Mesodermal cell (in vitro differentiated cells): ENCODE measurements at regions not wholly inside any gene's neighbourhood (a gene's known extent, or its start where the extent isn't known, plus 50 kb on each side); places are given as distances from the start of the nearest gene placed in this dataset.
"Not testable (repeated sequence)": the region's sequence is repeated elsewhere in the genome, so short reads cannot be mapped to it uniquely, and the experiment has no call there.

Experiments used
- H3K27ac ChIP-seq: 2 replicates; pipeline ENCODE4 v1.7.0; 2013; ENCODE audit warnings: mild to moderate bottlenecking, low read depth, low read length, moderate library complexity; ENCODE audit not compliant: severe bottlenecking
- H3K36me3 ChIP-seq: 2 replicates; pipeline ENCODE4 v1.7.1; 2013; ENCODE audit warnings: mild to moderate bottlenecking, low read length, moderate library complexity; ENCODE audit not compliant: control insufficient read depth, insufficient read depth
- H3K4me1 ChIP-seq: one replicate; pipeline ENCODE4 v1.7.1; 2013; ENCODE audit warnings: mild to moderate bottlenecking, low read length; ENCODE audit not compliant: insufficient read depth, control insufficient read depth, poor library complexity, severe bottlenecking
- H3K4me3 ChIP-seq: 2 replicates; pipeline ENCODE4 v1.7.0; 2013; ENCODE audit warnings: low read length, control low read depth, mild to moderate bottlenecking; ENCODE audit not compliant: insufficient read depth, poor library complexity, severe bottlenecking; ENCODE audit errors: extremely low read depth
- H3K9me3 ChIP-seq: 2 replicates; pipeline ENCODE4 v1.7.1; 2013; ENCODE audit warnings: mild to moderate bottlenecking, low read length, moderate library complexity; ENCODE audit not compliant: control insufficient read depth
- WGBS, 2 experiments: methylation state at CpG; one replicate each; pipeline ENCODE4 v1.1.5; 2013; ENCODE audit warnings: missing lambda C conversion rate in 2 of 2; ENCODE audit not compliant: insufficient coverage in 2 of 2; 5-methylcytosine and 5-hydroxymethylcytosine counted together

DNA sequence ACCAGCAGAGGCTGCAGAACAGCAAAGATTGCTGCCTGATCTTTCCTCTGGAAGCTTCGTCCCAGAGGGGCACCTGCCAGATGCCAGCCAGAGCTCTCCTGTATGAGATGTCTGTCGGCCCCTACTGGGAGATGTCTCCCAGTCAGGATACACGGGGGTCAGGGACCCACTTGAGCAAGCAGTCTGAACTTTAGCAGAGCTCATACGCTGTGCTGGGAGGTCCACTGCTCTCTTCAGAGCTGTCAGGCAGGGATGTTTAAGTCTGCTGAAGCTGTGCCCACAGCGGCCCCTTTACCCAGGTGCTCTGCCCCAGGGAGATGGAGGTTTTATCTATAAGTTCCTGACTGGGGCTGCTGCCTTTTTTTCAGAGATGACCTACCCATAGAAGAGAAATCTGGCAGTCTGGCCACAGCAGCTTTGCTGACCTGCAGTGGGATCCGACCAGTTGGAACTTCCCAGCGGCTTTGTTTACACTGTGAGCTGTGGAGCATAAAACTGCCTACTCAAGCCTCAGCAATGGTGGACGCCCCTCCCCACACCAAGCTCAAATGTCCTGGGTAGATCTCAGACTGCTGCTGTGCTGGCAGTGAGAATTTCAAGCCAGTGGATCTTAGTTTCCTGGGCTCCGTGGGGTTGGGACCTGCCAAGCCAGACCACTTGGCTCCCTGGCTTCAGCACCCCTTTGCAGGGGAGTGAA is 613.9 kb downstream of the HTR1B start:
- H3K4me3 ChIP-seq, H3K27ac ChIP-seq, H3K36me3 ChIP-seq, H3K4me1 ChIP-seq, H3K9me3 ChIP-seq: not testable (repeated sequence)
- WGBS, 2 experiments: 91 to 96% methylated on average over 7 to 8 of the region's 9 CpGs

DNA sequence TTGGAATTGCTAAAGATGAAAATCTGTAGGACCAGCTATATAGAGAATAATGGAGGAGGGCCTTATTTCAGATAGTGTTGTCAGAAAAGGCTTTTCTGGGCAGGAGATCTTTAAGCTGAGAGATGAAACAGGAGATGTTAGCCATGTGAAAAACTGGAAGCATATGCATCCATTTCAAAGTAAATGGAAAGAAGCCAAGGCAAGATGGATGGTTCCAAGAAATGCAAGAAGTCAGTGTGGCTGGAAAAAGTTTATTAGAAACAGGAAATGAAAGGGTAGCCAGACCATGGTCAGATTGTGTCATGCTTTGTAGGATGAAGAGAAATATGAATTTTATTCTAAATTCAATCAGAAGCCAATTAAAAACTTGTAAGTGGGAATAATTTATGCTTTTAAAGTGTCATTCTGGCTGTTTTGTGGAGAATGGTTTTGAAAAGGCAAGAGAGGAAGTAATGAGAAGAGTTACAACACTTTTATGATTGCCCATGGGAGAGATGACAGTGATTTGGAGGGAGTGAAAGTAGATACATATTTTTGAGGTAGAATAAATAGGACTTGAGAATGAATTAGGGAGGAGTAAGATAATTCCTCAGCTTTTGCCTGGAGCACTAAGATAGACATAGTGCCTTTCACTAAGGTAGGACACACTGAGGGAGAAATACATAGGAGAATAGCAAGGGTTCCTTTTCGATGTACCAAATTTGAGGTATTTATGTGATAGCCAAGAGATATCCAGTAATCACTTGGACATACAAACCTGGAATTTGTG is 620.1 kb downstream of the HTR1B start:
- no peaks in the 10 kb centered on the region for H3K36me3 ChIP-seq
- no peaks in the 10 kb centered on the region for H3K9me3 ChIP-seq
- no peak overlapping the region for H3K27ac ChIP-seq
- WGBS, 2 experiments: no CpG with 5 or more reads among the region's 1 CpG
- no peaks in the 10 kb centered on the region for H3K4me1 ChIP-seq
- no peak overlapping the region for H3K4me3 ChIP-seq

DNA sequence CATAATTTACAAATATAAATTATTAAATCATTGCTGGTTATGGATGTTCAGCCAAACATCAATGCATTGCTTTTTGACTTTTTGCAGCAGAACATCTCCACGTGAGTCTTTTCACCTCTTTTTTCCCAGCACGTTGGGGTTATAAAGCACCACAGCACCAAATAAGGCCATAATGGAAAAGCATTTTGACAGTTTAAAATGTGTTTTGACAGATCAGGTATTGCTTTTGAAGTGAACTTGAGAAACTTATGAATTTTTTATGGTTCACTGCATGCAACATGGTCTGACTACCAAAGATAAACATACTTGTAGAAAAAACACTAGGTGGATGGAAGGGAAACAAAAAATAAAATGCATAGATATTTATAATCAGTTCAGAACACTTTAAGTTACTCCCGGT is 622.4 kb downstream of the HTR1B start:
- H3K4me1 ChIP-seq: no peaks in the 10 kb centered on the region
- no peaks in the 10 kb centered on the region for H3K9me3 ChIP-seq
- no peak overlapping the region for H3K4me3 ChIP-seq
- no peaks in the 10 kb centered on the region for H3K36me3 ChIP-seq
- no peak overlapping the region for H3K27ac ChIP-seq
- WGBS, 2 experiments: 71% methylated on average over 1 of the region's 3 CpGs; no CpG with 5 or more reads in 1 of the 2 experiments

DNA sequence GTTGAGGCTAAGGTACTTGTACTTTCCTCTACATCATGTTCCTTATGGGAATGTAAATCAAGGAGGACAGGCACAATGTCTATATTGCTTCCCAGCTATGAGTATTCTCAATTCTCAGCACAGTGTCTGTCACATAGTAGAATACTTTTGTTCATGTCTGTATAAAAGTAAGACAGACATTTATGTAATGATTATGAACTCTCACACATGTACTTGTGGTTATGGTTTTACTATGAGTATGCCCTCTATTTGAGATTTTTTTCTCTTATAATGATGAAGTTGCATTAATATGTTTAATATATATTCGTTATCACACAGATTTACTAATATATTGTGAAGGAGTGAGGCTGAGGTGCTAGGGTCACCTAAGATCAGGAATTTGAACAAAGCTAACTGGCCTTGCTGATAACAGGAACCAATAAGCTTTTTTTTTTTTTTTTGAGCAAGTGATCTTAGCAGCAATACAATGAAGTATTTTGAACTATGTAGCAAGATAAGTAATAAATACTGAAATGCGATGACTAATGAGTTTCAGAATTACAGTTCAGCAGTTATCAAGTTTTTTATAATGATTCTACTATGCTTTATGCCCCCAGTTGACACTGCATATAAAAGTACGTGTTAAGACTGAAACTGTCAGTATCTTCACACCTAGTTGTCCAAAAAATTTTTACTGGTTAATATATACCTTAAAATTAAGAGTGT is 623.1 kb downstream of the HTR1B start:
- Histone ChIP-seq H3K9me3 (no peaks in the 10 kb centered on the region), H3K27ac (no peak overlapping the region), H3K4me3 (no peak overlapping the region), H3K36me3 (no peaks in the 10 kb centered on the region), H3K4me1 (no peaks in the 10 kb centered on the region)
- no CpG with 5 or more reads among the region's 3 CpGs for WGBS, 2 experiments

DNA sequence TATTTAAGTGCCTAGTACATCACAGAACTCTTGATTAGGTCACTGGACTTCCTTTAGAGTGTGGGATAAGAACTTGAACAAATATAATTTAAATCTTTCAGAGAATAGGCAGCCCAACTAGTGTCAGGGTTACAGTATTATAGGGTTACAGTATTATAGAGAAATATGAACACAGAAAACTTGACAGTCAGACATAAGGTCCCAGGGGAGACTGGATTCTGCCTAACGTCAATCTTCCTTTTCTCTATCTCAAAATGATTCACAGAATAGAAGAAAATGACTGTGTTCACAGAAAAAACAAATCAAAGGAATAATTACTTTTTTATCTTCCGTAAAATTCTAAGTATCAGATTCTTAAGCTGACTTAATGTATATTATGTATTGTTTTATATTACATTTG is 623.8 kb downstream of the HTR1B start:
- no peaks in the 10 kb centered on the region for H3K36me3 ChIP-seq
- no peak overlapping the region for H3K4me3 ChIP-seq
- no peaks in the 10 kb centered on the region for H3K9me3 ChIP-seq
- WGBS, 2 experiments: no CpG with 5 or more reads among the region's 2 CpGs
- no peak overlapping the region for H3K27ac ChIP-seq
- no peaks in the 10 kb centered on the region for H3K4me1 ChIP-seq

DNA sequence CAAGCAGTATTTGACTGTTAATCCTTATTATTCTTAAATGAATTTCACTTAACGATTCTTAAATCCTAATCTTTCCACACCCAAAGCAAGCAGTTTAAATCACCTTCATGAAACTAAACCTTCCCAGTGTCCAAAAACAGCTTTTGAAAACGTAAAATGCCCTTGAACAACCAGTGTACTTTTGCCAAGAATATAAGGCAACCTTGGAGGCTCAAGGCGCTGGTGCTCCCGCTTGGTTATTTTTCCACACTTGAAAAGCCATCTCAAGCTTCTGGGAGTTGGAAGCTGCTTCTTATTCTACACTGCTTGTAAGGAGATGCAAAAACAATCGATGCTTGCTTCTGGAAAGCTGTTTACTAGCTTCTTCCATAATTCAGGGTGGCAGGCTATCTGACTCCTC is 625.7 kb downstream of the HTR1B start:
- Histone ChIP-seq H3K36me3 (no peaks in the 10 kb centered on the region), H3K9me3 (no peaks in the 10 kb centered on the region), H3K4me3 (no peak overlapping the region), H3K4me1 (no peaks in the 10 kb centered on the region), H3K27ac (no peak overlapping the region)
- WGBS, 2 experiments: 91% methylated on average over 3 of the region's 5 CpGs

DNA sequence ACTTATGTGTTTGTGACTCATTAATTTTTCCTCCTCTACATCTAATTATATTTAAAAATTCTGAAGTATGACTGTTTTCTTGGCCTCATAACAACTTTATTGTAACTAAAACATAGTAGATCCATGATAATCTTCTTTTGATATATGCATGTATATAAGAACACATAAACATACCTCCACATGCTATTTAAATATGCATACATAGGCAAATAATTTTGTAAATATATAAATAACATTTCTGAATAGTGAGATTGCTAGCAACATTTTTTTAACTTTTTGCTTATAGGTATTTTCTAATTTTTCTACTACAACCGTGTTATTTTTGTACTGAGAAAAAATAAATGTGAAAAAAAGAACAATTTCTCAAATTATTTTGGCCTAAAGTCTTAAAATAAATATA is 627.6 kb downstream of the HTR1B start:
- Histone ChIP-seq H3K27ac (no peak overlapping the region), H3K4me3 (no peak overlapping the region), H3K36me3 (no peaks in the 10 kb centered on the region), H3K9me3 (no peaks in the 10 kb centered on the region), H3K4me1 (no peaks in the 10 kb centered on the region)
- WGBS, 2 experiments: no CpG with 5 or more reads among the region's 1 CpG

DNA sequence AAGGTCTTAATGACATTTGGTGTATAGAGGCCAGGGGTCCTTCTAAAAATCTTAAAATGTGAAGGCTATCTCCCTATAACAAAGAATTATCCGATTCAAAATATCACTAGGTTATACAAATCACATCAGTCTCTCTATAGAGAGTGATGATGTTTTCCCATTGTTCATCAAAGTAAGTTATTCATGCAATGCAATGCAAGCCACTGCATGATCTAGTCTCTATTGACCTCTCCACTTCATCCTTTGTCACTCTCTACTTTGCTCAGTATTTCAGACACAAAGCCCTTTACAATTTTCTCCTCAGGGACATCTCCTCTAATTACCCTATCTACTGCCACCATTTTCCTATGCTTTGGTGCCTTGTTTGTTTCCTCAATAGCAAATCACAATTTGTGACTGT is 628.0 kb downstream of the HTR1B start:
- H3K27ac ChIP-seq: no peak overlapping the region
- no peaks in the 10 kb centered on the region for H3K9me3 ChIP-seq
- no peaks in the 10 kb centered on the region for H3K4me1 ChIP-seq
- no peaks in the 10 kb centered on the region for H3K36me3 ChIP-seq
- no peak overlapping the region for H3K4me3 ChIP-seq
- no CpG with 5 or more reads among the region's 1 CpG for WGBS, 2 experiments

DNA sequence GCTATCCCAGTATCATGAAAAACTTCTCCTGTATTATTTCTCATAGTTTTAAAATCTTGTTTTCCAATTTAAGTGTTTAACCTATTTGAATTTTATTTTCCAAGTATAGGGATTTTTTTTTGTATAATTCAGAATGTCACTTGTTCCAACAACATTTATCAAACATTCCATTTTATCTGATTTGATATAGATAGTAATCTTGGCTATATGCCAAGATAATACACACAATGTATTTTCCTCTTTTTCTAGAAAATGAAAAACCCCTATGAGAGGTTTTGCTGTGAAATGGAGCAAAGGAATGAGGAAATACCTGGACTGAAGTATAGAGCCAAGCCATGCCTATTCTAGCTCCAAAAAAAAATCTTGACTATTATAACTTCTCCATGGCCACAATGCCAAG is 628.9 kb downstream of the HTR1B start:
- Histone ChIP-seq H3K4me3 (no peak overlapping the region), H3K9me3 (no peaks in the 10 kb centered on the region), H3K27ac (no peak overlapping the region), H3K4me1 (no peaks in the 10 kb centered on the region), H3K36me3 (no peaks in the 10 kb centered on the region)

DNA sequence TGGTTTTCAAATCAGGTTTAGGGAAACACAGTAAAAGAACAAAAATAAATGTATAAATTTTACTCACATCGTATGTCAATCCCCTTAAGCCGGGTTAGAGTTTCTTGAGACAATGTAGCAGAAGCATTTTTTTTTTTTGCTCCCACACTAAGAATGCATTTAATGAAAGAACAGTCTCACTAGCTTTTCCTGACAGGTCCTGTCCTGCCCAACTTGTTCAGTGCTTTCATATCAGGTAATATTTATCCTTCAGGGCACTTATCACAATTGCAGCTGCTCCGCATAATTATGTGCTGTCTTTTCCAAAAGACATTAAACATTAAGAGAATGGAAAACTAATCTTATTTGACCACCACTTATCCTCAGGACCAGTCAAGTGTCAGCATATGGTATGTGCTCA is 632.0 kb downstream of the HTR1B start:
- Histone ChIP-seq H3K4me1 (no peaks in the 10 kb centered on the region), H3K36me3 (no peaks in the 10 kb centered on the region), H3K27ac (no peak overlapping the region), H3K4me3 (no peak overlapping the region), H3K9me3 (peaks cover 3% of the 10 kb centered on the region)
- 50 to 100% methylated on average over 1 to 2 of the region's 3 CpGs for WGBS, 2 experiments

DNA sequence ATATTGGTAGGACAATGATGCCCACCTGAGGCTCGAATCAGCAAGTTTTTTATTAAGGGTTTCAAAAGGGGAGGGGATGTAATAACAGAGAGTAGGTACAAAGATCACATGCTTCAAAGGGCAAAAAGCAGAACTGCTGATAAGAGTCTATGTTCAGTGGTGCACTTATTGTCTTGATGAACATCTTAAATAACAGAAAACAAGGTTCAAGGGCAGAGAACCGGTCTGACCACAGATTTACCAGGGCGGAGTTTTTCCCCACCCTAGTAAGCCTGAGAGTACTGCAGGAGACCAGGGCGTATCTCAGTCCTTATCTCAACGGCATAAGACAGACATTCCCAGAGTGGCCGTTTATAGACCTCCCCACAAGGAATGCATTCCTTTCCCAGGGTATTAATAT is 639.7 kb downstream of the HTR1B start:
- not testable (repeated sequence) for H3K4me1 ChIP-seq, H3K9me3 ChIP-seq, H3K4me3 ChIP-seq, H3K27ac ChIP-seq, H3K36me3 ChIP-seq
- 75% methylated on average over 1 of the region's 6 CpGs for WGBS, 2 experiments
